VCaP (cell line): ENCODE measurements at regions not wholly inside any gene's neighbourhood (a gene's known extent, or its start where the extent isn't known, plus 50 kb on each side); places are given as distances from the start of the nearest gene placed in this dataset.

Experiments
- H3K27ac ChIP-seq: fragments of 450-650 bp; 2 replicates; pipeline ENCODE4 v1.5.1; 2017
- TF ChIP-seq, protein P1 (sequence below): fragments of 450-650 bp; conservative IDR thresholded peaks from 2 replicates; pipeline ENCODE4 v1.5.1; 2017; ENCODE audit warnings: mild to moderate bottlenecking, moderate library complexity

DNA sequence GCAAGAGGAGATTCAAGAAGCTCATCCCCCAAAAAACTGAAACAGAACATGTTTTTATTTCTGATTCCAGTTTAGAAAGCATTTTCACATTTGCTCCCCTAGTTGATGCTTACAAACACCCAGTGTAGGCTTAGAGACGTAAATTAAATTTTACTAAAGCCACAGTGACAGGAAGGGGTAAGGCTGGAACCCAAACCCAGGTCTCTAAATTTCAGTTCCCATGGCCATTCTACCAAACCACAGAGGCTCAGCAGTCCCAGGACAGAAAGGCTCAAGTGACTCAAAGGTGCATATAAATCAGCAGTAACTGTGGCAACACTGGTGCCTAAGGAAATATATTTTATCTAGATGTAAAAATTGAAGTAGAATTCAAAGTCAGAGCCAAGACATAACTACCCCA, 128.7 kb downstream of the CEP120 start:
- TF ChIP-seq, protein P1, sequence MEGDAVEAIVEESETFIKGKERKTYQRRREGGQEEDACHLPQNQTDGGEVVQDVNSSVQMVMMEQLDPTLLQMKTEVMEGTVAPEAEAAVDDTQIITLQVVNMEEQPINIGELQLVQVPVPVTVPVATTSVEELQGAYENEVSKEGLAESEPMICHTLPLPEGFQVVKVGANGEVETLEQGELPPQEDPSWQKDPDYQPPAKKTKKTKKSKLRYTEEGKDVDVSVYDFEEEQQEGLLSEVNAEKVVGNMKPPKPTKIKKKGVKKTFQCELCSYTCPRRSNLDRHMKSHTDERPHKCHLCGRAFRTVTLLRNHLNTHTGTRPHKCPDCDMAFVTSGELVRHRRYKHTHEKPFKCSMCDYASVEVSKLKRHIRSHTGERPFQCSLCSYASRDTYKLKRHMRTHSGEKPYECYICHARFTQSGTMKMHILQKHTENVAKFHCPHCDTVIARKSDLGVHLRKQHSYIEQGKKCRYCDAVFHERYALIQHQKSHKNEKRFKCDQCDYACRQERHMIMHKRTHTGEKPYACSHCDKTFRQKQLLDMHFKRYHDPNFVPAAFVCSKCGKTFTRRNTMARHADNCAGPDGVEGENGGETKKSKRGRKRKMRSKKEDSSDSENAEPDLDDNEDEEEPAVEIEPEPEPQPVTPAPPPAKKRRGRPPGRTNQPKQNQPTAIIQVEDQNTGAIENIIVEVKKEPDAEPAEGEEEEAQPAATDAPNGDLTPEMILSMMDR, result no peak
- H3K27ac ChIP-seq, result no peak overlapping the region

DNA sequence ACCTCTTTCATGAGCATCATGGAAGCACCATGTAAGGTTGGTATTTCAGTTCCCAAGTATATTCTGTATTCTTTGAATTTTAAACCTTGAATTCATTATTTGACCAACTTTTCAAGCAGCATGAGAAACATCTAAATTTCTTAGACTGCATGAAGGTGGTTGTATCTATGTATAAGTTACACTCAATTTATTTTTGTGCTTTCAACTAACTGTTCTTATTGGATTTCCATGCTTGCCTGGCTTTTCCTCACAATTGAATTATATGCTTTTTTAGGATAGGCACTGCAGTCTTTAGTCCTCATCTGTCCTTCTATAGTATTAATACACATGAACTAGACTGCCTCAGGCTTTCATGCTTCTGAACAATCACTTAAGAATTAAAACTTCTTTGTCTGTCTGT, 134.0 kb downstream of the CEP120 start:
- TF ChIP-seq, protein P1, result no peak
- H3K27ac ChIP-seq, result no peak overlapping the region

DNA sequence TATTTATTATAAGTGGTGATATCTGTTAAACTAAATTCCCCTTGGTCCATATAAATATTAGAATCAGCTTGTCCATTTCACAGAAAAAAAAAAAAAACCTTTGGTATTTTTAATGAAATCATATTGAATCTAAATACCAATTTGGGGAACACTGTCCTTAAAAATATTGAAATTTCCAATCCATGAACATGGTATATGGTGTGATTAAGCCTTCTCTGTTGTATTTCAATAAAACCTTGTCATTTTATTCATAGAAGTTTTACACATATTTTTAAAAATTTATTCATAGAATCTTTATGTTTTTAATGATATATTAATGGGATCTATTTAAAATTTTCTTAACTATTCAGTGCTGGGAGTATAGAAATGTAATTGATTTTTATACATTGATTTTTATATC, 135.3 kb downstream of the CEP120 start:
- H3K27ac ChIP-seq, result no peak overlapping the region
- TF ChIP-seq, protein P1, result no peak

DNA sequence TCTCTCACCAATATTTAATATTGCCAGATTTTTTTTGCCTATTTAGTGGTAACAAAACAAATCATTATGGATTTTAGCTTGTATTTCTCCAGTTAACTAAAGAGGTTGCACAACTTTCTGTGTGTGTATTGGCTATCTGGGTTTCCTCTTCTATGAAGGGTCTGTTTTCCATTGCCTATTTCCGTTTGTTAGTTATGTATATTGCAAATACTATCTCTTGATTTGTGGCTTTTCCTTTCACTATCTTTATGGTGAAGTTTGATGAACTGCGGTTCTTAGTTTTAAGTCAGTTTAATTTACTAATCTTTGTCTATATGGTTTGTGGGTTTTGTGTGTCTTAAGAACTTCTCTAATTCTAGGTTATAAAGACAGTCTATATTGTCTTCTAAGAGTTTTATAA, 136.3 kb downstream of the CEP120 start:
- TF ChIP-seq, protein P1, result no peak
- H3K27ac ChIP-seq, result no peak overlapping the region

DNA sequence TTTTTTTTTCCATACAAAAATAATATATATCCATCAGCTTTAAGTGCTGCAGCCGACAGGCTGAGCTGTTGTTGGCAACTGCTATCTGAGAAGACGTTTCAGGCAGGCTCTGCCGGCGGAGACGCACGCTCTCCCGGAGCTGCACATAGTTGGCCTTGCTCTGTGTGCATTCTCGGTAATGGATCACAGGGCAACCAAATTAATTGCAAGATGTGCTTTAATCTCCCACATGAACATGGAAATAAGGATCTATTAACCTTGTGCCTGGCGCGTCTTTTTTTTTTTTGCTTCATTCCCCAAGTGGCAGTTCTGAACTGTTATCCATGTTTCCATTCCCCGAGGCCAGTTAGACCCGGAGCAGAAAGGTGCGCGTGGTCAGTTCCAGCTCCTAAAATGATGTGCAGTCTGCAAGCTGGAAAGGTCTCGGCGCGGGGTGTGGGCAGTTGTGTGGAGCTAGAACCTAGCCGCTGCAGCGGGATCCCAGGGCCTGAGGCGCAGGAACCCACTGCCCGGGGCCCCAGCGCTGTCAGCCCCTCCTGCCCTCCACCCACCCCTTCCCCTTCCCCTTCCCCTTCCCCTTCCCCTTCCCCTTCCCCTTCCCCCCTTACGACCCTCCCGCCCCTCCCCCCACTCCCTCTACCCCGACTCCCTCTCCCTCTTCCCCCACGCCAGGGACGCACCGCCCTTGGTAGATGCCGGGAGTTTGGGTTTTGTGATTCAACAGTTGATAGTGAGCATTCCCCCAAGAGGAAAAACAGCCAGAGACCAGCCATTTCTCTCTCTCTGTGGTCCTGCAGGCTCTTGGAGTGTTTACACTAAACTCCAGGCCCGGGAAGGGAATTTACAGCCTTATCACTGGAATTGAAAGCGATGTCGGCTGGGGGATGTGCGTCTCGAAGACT, 137.8 kb downstream of the CEP120 start:
- TF ChIP-seq, protein P1, result no peak
- no peak overlapping the region for H3K27ac ChIP-seq

DNA sequence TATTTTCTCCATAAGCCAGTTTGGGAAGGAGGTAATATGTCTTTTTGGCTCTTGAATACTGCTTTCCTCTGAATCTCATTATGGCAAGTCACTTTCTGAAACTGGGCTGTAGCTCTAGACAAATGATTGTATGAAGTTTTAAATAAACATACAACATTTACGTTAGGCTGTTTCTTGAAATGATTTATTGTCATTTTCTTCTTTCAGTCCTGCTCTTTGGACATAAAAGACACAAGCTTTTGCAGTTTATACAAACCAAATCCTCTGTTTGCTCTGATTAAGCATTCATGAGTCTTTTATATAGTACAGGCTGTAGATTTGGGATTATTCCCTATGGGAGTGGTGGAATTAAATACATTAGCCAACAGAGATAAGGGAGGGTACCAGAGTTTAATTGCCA, 139.7 kb downstream of the CEP120 start:
- TF ChIP-seq, protein P1, result no peak
- no peak overlapping the region for H3K27ac ChIP-seq

DNA sequence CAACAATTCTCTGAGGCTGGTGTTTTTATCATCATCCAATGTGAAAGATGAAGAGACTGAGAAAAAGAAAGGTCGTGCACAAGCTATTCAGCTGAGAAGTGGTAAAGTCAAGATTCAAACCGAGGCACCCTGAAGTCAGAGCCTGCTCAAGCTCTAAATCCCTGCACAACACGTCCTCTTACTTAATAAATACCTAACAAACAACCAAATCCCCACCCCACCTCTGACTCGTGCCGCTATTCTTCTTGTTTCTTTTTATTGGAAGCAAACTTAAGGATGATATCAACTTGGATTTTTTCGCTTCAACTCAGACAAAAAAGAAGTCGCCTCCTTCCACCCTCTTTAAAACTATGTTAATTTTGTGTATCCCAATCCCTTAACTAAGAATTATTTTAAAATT, 140.2 kb downstream of the CEP120 start:
- TF ChIP-seq, protein P1, result no peak
- H3K27ac ChIP-seq, result no peak overlapping the region
